ENCODE measurements at regions not wholly inside any gene's neighbourhood (a gene's known extent, or its start where the extent isn't known, plus 50 kb on each side); places are given as distances from the start of the nearest gene placed in this dataset.

- H3K27me3 Mint-ChIP-seq: no peaks in the 10 kb centered on the region
- no peaks in the 10 kb centered on the region for H3K4me1 Mint-ChIP-seq
- no peaks in the 10 kb centered on the region for H3K36me3 Mint-ChIP-seq
- DNase-seq: no peak
- H3K27ac Mint-ChIP-seq: no peak overlapping the region
- CTCF ChIA-PET: no interaction called here
- H3K4me3 Mint-ChIP-seq: no peak overlapping the region
- no peak for ATAC-seq
- no peaks in the 10 kb centered on the region for H3K9me3 Mint-ChIP-seq (ENCODE audit: low read depth)
These were observed 408.2 kb upstream of the TLE4 start for GRCh38 chr9:79163544-79163943.

GRCh38 chr9:79164406-79164805 is 407.4 kb upstream of the TLE4 start:
- no peaks in the 10 kb centered on the region for H3K9me3 Mint-ChIP-seq (ENCODE audit: low read depth)
- no peak overlapping the region for H3K4me3 Mint-ChIP-seq
- H3K27ac Mint-ChIP-seq: no peak overlapping the region
- ATAC-seq (no peak), DNase-seq (no peak)
- CTCF ChIA-PET: no interaction called here
- H3K27me3 Mint-ChIP-seq: no peaks in the 10 kb centered on the region
- no peaks in the 10 kb centered on the region for H3K4me1 Mint-ChIP-seq
- no peaks in the 10 kb centered on the region for H3K36me3 Mint-ChIP-seq

GRCh38 chr9:79165020-79165780 is 406.6 kb upstream of the TLE4 start:
- Mint-ChIP-seq H3K4me1 (no peaks in the 10 kb centered on the region), H3K27ac (no peak overlapping the region), H3K9me3 (ENCODE audit: low read depth) (no peaks in the 10 kb centered on the region), H3K36me3 (no peaks in the 10 kb centered on the region), H3K4me3 (no peak overlapping the region), H3K27me3 (no peaks in the 10 kb centered on the region)
- CTCF ChIA-PET: no interaction called here
- ATAC-seq (no peak), DNase-seq (no peak)

GRCh38 chr9:79166005-79166404 is 405.8 kb upstream of the TLE4 start:
- Mint-ChIP-seq H3K9me3 (ENCODE audit: low read depth) (no peaks in the 10 kb centered on the region), H3K4me1 (no peaks in the 10 kb centered on the region), H3K36me3 (no peaks in the 10 kb centered on the region), H3K4me3 (no peak overlapping the region), H3K27ac (no peak overlapping the region), H3K27me3 (no peaks in the 10 kb centered on the region)
- CTCF ChIA-PET: no interaction called here
- no peak for DNase-seq
- ATAC-seq: no peak

- no peaks in the 10 kb centered on the region for H3K4me1 Mint-ChIP-seq
- DNase-seq (no peak), ATAC-seq (no peak)
- CTCF ChIA-PET: no interaction called here
- no peak overlapping the region for H3K4me3 Mint-ChIP-seq
- no peaks in the 10 kb centered on the region for H3K36me3 Mint-ChIP-seq
- no peaks in the 10 kb centered on the region for H3K27me3 Mint-ChIP-seq
- H3K27ac Mint-ChIP-seq: no peak overlapping the region
- no peaks in the 10 kb centered on the region for H3K9me3 Mint-ChIP-seq (ENCODE audit: low read depth)
These were observed 401.1 kb upstream of the TLE4 start for GRCh38 chr9:79170643-79171042.

GRCh38 chr9:79173932-79174331 is 397.8 kb upstream of the TLE4 start:
- no peaks in the 10 kb centered on the region for H3K36me3 Mint-ChIP-seq
- H3K27ac Mint-ChIP-seq: no peak overlapping the region
- no peaks in the 10 kb centered on the region for H3K4me1 Mint-ChIP-seq
- CTCF ChIA-PET: no interaction called here
- H3K27me3 Mint-ChIP-seq: no peaks in the 10 kb centered on the region
- DNase-seq (no peak), ATAC-seq (no peak)
- H3K4me3 Mint-ChIP-seq: no peak overlapping the region
- H3K9me3 Mint-ChIP-seq (ENCODE audit: low read depth): peaks cover 2% of the 10 kb centered on the region

- no peaks in the 10 kb centered on the region for H3K36me3 Mint-ChIP-seq
- H3K4me1 Mint-ChIP-seq: no peaks in the 10 kb centered on the region
- peaks cover 2% of the 10 kb centered on the region for H3K9me3 Mint-ChIP-seq (ENCODE audit: low read depth)
- DNase-seq (no peak), ATAC-seq (no peak)
- CTCF ChIA-PET: no interaction called here
- no peaks in the 10 kb centered on the region for H3K27me3 Mint-ChIP-seq
- no peak overlapping the region for H3K4me3 Mint-ChIP-seq
- H3K27ac Mint-ChIP-seq: no peak overlapping the region
These were observed 395.6 kb upstream of the TLE4 start for GRCh38 chr9:79176014-79176697.

- CTCF ChIA-PET: no interaction called here
- H3K27me3 Mint-ChIP-seq: no peaks in the 10 kb centered on the region
These were observed 386.9 kb upstream of the TLE4 start for GRCh38 chr9:79184831-79185230.

GRCh38 chr9:79185866-79186265 is 385.9 kb upstream of the TLE4 start:
- H3K27me3 Mint-ChIP-seq: no peaks in the 10 kb centered on the region
- no peak for ATAC-seq
- H3K4me1 Mint-ChIP-seq: no peaks in the 10 kb centered on the region
- H3K36me3 Mint-ChIP-seq: no peaks in the 10 kb centered on the region
- CTCF ChIA-PET: no interaction called here
- H3K9me3 Mint-ChIP-seq (ENCODE audit: low read depth): no peaks in the 10 kb centered on the region
- H3K27ac Mint-ChIP-seq: no peak overlapping the region
- no peak overlapping the region for H3K4me3 Mint-ChIP-seq
- DNase-seq: no peak

More at GRCh38 chr9:79184831-79185230, 386.9 kb upstream of the TLE4 start:
- H3K4me3 Mint-ChIP-seq: no peak overlapping the region
- H3K36me3 Mint-ChIP-seq: no peaks in the 10 kb centered on the region
- DNase-seq: no peak
- no peak for ATAC-seq
- no peaks in the 10 kb centered on the region for H3K4me1 Mint-ChIP-seq
- H3K9me3 Mint-ChIP-seq (ENCODE audit: low read depth): no peaks in the 10 kb centered on the region
- no peak overlapping the region for H3K27ac Mint-ChIP-seq

GRCh38 chr9:79189511-79189924 is 382.2 kb upstream of the TLE4 start:
- H3K4me3 Mint-ChIP-seq: no peak overlapping the region
- H3K36me3 Mint-ChIP-seq: no peaks in the 10 kb centered on the region
- no peak overlapping the region for H3K27ac Mint-ChIP-seq
- no peaks in the 10 kb centered on the region for H3K27me3 Mint-ChIP-seq
- CTCF ChIA-PET: no interaction called here
- H3K4me1 Mint-ChIP-seq: no peaks in the 10 kb centered on the region
- ATAC-seq (no peak), DNase-seq (no peak)
- peaks cover 3% of the 10 kb centered on the region for H3K9me3 Mint-ChIP-seq (ENCODE audit: low read depth)

- ATAC-seq: no peak
- no peaks in the 10 kb centered on the region for H3K4me1 Mint-ChIP-seq
- no peak overlapping the region for H3K4me3 Mint-ChIP-seq
- no peaks in the 10 kb centered on the region for H3K27me3 Mint-ChIP-seq
- H3K36me3 Mint-ChIP-seq: no peaks in the 10 kb centered on the region
- CTCF ChIA-PET: no interaction called here
- no peak for DNase-seq
- no peak overlapping the region for H3K27ac Mint-ChIP-seq
- peaks cover 3% of the 10 kb centered on the region for H3K9me3 Mint-ChIP-seq (ENCODE audit: low read depth)
These were observed 378.8 kb upstream of the TLE4 start for GRCh38 chr9:79193001-79193400.

GRCh38 chr9:79193501-79194223 is 378.1 kb upstream of the TLE4 start:
- DNase-seq: no peak
- Mint-ChIP-seq H3K4me3 (no peak overlapping the region), H3K27ac (no peak overlapping the region), H3K36me3 (no peaks in the 10 kb centered on the region), H3K27me3 (no peaks in the 10 kb centered on the region), H3K9me3 (ENCODE audit: low read depth) (peaks cover 3% of the 10 kb centered on the region), H3K4me1 (no peaks in the 10 kb centered on the region)
- ATAC-seq: no peak
- CTCF ChIA-PET: no interaction called here

GRCh38 chr9:79195879-79196278 is 375.9 kb upstream of the TLE4 start:
- Mint-ChIP-seq H3K27me3 (no peaks in the 10 kb centered on the region), H3K4me3 (no peak overlapping the region), H3K9me3 (ENCODE audit: low read depth) (peaks cover 3% of the 10 kb centered on the region), H3K4me1 (no peaks in the 10 kb centered on the region), H3K36me3 (no peaks in the 10 kb centered on the region), H3K27ac (no peak overlapping the region)
- CTCF ChIA-PET: no interaction called here
- ATAC-seq (no peak), DNase-seq (no peak)

- DNase-seq: no peak
- no peak overlapping the region for H3K4me3 Mint-ChIP-seq
- peaks cover 3% of the 10 kb centered on the region for H3K9me3 Mint-ChIP-seq (ENCODE audit: low read depth)
- no peak for ATAC-seq
- no peaks in the 10 kb centered on the region for H3K4me1 Mint-ChIP-seq
- H3K36me3 Mint-ChIP-seq: no peaks in the 10 kb centered on the region
- H3K27ac Mint-ChIP-seq: no peak overlapping the region
- H3K27me3 Mint-ChIP-seq: no peaks in the 10 kb centered on the region
- CTCF ChIA-PET: no interaction called here
These were observed 375.2 kb upstream of the TLE4 start for GRCh38 chr9:79196606-79197005.

All from activated CD8-positive, alpha-beta memory T cell treated with anti-CD3 and anti-CD28 coated beads, Interleukin-2, amount 10 ng/mL, durations not matched to agents 7 days and 5 days (primary cell).